ENCODE measurements at regions not wholly inside any gene's neighbourhood (a gene's known extent, or its start where the extent isn't known, plus 50 kb on each side); places are given as distances from the start of the nearest gene placed in this dataset.

DNA sequence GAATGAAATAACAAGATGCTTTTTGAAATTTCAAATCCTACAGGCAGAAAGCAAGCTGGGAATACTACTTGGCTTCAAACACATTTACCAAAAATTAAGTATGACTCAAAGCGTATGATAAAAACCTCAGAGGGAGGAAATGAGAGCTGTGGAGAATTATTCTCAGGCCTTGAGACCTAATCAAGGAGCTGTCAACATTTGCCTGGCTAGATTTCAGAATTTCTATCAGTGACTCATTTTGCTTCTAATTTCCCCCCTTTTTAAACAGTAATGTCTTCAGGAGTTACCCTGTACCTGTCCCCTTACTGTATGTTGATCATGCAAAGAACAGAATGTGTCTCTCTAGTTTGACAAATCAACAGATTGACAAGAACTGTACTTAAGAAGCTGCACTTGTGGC is 1324.5 kb upstream of the DDX18 start:
- Histone ChIP-seq H3K27ac (no peak overlapping the region), H3K36me3 (no peaks in the 10 kb centered on the region), H3K27me3 (replicated peaks; ENCODE audit: insufficient read depth) (no peaks in the 10 kb centered on the region), H3K4me3 (no peak overlapping the region), H3K4me1 (ENCODE audit: control insufficient read depth in 1 of 2, low read depth in 2 of 2) (no peaks in the 10 kb centered on the region), H3K9me3 (peaks cover 11% of the 10 kb centered on the region)
- ATAC-seq (ENCODE audit: insufficient number of reproducible peaks, low FRiP score, low read depth), result no peak
- DNase-seq (ENCODE audit: low spot score), result no peak
- TF ChIP-seq, protein P1, sequence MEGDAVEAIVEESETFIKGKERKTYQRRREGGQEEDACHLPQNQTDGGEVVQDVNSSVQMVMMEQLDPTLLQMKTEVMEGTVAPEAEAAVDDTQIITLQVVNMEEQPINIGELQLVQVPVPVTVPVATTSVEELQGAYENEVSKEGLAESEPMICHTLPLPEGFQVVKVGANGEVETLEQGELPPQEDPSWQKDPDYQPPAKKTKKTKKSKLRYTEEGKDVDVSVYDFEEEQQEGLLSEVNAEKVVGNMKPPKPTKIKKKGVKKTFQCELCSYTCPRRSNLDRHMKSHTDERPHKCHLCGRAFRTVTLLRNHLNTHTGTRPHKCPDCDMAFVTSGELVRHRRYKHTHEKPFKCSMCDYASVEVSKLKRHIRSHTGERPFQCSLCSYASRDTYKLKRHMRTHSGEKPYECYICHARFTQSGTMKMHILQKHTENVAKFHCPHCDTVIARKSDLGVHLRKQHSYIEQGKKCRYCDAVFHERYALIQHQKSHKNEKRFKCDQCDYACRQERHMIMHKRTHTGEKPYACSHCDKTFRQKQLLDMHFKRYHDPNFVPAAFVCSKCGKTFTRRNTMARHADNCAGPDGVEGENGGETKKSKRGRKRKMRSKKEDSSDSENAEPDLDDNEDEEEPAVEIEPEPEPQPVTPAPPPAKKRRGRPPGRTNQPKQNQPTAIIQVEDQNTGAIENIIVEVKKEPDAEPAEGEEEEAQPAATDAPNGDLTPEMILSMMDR (IDR thresholded peaks at IDR 0.05), result no peak

DNA sequence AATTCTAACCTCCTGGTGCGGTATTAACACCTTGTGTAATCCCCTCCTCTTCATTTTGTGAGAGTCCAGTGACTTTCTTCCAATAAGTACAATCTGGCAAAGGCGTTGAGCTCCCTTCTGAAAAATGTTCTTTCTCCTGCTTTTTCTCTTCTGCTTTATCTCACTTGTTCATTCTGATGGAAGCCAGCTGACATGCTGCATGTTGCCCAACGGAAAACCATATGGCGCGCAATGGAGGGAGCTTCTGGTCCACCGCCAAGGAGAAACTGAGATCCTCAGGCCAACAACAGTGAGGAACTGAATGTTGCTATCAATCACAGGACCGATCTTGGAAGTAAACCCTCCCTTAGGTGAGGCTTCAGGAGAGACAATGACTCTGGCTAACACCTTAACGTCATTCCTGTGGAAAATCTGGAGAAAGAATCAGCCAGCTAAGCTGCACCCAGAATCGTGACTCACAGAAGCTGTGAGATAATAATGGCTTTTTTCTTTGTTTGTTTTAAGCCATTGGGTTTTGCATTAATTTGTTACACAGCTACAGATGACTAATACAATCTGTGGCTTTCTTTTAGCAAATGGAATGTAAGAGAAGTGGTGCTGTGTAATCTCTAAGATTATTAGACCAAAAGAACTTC is 1323.9 kb upstream of the DDX18 start:
- H3K36me3 ChIP-seq, result no peaks in the 10 kb centered on the region
- H3K27me3 ChIP-seq (replicated peaks; ENCODE audit: insufficient read depth), result no peaks in the 10 kb centered on the region
- H3K4me1 ChIP-seq (ENCODE audit: control insufficient read depth in 1 of 2, low read depth in 2 of 2), result no peaks in the 10 kb centered on the region
- peaks cover 4% of the 10 kb centered on the region for H3K9me3 ChIP-seq
- H3K4me3 ChIP-seq, result no peak overlapping the region
- TF ChIP-seq, protein P1 (IDR thresholded peaks at IDR 0.05), result no peak
- ATAC-seq (ENCODE audit: insufficient number of reproducible peaks, low FRiP score, low read depth) (no peak), DNase-seq (ENCODE audit: low spot score) (no peak)
- H3K27ac ChIP-seq, result no peak overlapping the region

GRCh38 chr2:116491292-116491691 is 1323.2 kb upstream of the DDX18 start:
- no peaks in the 10 kb centered on the region for H3K36me3 ChIP-seq
- H3K4me3 ChIP-seq, result no peak overlapping the region
- no peaks in the 10 kb centered on the region for H3K4me1 ChIP-seq (ENCODE audit: control insufficient read depth in 1 of 2, low read depth in 2 of 2)
- H3K27me3 ChIP-seq (replicated peaks; ENCODE audit: insufficient read depth), result no peaks in the 10 kb centered on the region
- DNase-seq (ENCODE audit: low spot score), result no peak
- no peaks in the 10 kb centered on the region for H3K9me3 ChIP-seq
- TF ChIP-seq, protein P1 (IDR thresholded peaks at IDR 0.05), result no peak
- ATAC-seq (ENCODE audit: insufficient number of reproducible peaks, low FRiP score, low read depth), result no peak
- H3K27ac ChIP-seq, result no peak overlapping the region

- no peaks in the 10 kb centered on the region for H3K36me3 ChIP-seq
- TF ChIP-seq, protein P1 (IDR thresholded peaks at IDR 0.05), result no peak
- no peak overlapping the region for H3K4me3 ChIP-seq
- DNase-seq (ENCODE audit: low spot score) (no peak), ATAC-seq (ENCODE audit: insufficient number of reproducible peaks, low FRiP score, low read depth) (no peak)
- H3K27ac ChIP-seq, result no peak overlapping the region
- no peaks in the 10 kb centered on the region for H3K4me1 ChIP-seq (ENCODE audit: control insufficient read depth in 1 of 2, low read depth in 2 of 2)
- H3K27me3 ChIP-seq (replicated peaks; ENCODE audit: insufficient read depth), result no peaks in the 10 kb centered on the region
- H3K9me3 ChIP-seq, result no peaks in the 10 kb centered on the region
Observed at GRCh38 chr2:116499389-116499788, 1315.1 kb upstream of the DDX18 start.

DNA sequence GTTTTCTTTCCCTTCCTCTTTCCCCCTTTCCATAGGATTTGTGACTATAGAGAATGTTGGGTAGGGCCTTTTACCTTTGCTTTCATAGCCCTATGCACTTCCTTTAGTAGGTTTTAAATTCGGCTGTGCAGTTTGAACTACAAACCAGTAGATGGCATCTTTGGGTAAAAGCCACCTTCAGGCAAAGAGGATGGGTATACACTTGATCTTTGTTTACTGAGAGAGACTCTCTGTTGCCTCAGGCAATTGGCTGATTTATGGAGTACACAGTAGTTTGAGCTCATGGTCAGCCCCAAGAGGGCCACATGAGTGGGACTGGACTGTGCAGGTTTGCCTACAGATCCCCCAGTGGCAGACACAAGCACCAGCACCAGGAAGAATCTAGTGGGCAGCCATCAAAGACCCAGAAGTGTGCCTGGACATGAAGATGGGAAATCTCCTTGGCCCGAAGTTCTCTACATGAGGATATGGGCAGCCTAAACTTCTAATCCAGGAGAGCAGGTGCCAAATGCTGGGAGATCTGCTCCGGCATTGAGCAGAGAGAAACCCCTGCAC is 1304.3 kb upstream of the DDX18 start:
- H3K4me3 ChIP-seq, result no peak overlapping the region
- H3K36me3 ChIP-seq, result no peaks in the 10 kb centered on the region
- no peak overlapping the region for H3K27ac ChIP-seq
- no peaks in the 10 kb centered on the region for H3K27me3 ChIP-seq (replicated peaks; ENCODE audit: insufficient read depth)
- H3K9me3 ChIP-seq, result no peaks in the 10 kb centered on the region
- no peak for ATAC-seq (ENCODE audit: insufficient number of reproducible peaks, low FRiP score, low read depth)
- DNase-seq (ENCODE audit: low spot score), result no peak
- no peaks in the 10 kb centered on the region for H3K4me1 ChIP-seq (ENCODE audit: control insufficient read depth in 1 of 2, low read depth in 2 of 2)
- TF ChIP-seq, protein P1 (IDR thresholded peaks at IDR 0.05), result no peak

Measured in thoracic aorta (tissue), 2 donors.